Endodermal cell (in vitro differentiated cells): ENCODE measurements at regions not wholly inside any gene's neighbourhood (a gene's known extent, or its start where the extent isn't known, plus 50 kb on each side); places are given as distances from the start of the nearest gene placed in this dataset.

Experiments
- DNase-seq: peaks from one replicate; pipeline ENCODE4 v3.0.0-alpha.2; 2017
- H3K27ac ChIP-seq: 2 replicates; pipeline ENCODE4 v1.5.1; 2013; ENCODE audit warnings: mild to moderate bottlenecking, low read depth, low read length, moderate library complexity
- H3K27me3 ChIP-seq: 2 replicates; pipeline ENCODE4 v1.6.1; 2013; ENCODE audit warnings: mild to moderate bottlenecking, low read length, moderate library complexity; ENCODE audit not compliant: insufficient read depth, control insufficient read depth, poor library complexity, severe bottlenecking
- H3K36me3 ChIP-seq: 2 replicates; pipeline ENCODE4 v1.7.0; 2013; ENCODE audit warnings: mild to moderate bottlenecking, low read length, moderate library complexity; ENCODE audit not compliant: control insufficient read depth, insufficient read depth
- H3K4me1 ChIP-seq: one replicate; pipeline ENCODE4 v1.7.0; 2013; ENCODE audit warnings: low read length; ENCODE audit not compliant: control insufficient read depth, insufficient read depth
- H3K4me3 ChIP-seq: 2 replicates; pipeline ENCODE4 v1.5.1; 2013; ENCODE audit warnings: mild to moderate bottlenecking, low read length, moderate library complexity
- H3K9ac ChIP-seq: 2 replicates; pipeline ENCODE4 v1.6.1; 2013; ENCODE audit warnings: mild to moderate bottlenecking, low read length, moderate library complexity; ENCODE audit not compliant: poor library complexity, severe bottlenecking; ENCODE audit errors: extremely low read depth
- H3K9me3 ChIP-seq: 2 replicates; pipeline ENCODE4 v1.6.1; 2013; ENCODE audit warnings: mild to moderate bottlenecking, low read length, moderate library complexity; ENCODE audit not compliant: control insufficient read depth
- H3K27ac Mint-ChIP-seq: 2 replicates; pipeline ENCODE4 v1.8.0; 2020; ENCODE audit warnings: mixed read lengths
- H3K27me3 Mint-ChIP-seq: 2 replicates; pipeline ENCODE4 v1.8.0; 2021; ENCODE audit warnings: mild to moderate bottlenecking, mixed read lengths; ENCODE audit not compliant: insufficient read depth
- H3K36me3 Mint-ChIP-seq: 2 replicates; pipeline ENCODE4 v1.8.0; 2020; ENCODE audit warnings: low read depth, mixed read lengths
- H3K4me1 Mint-ChIP-seq: 2 replicates; pipeline ENCODE4 v1.8.0; 2020; ENCODE audit warnings: mixed read lengths
- H3K4me3 Mint-ChIP-seq: 2 replicates; pipeline ENCODE4 v1.8.0; 2020; ENCODE audit warnings: mild to moderate bottlenecking, moderate library complexity, mixed read lengths
- H3K9me3 Mint-ChIP-seq: 2 replicates; pipeline ENCODE4 v1.8.0; 2020; ENCODE audit warnings: mild to moderate bottlenecking, mixed read lengths
- CTCF ChIP-seq: fragments of 200-600 bp; sonication (generic); conservative IDR thresholded peaks from 2 replicates; pipeline ENCODE4 v1.5.0; 2021; ENCODE audit warnings: antibody characterized with exemption, mild to moderate bottlenecking
- WGBS, 2 experiments: methylation state at CpG; one replicate each; pipeline versions ENCODE4 v1.1.5 to v1.1.7; 2013; ENCODE audit warnings: missing lambda C conversion rate in 2 of 2, mixed read lengths in 1 of 2; ENCODE audit not compliant: insufficient coverage in 1 of 2, insufficient read length in 1 of 2; 5-methylcytosine and 5-hydroxymethylcytosine counted together

- Mint-ChIP-seq H3K9me3 (no peaks in the 10 kb centered on the region), H3K36me3 (no peaks in the 10 kb centered on the region), H3K4me3 (no peak overlapping the region), H3K27ac (no peak overlapping the region), H3K4me1 (peaks cover 6% of the 10 kb centered on the region), H3K27me3 (no peaks in the 10 kb centered on the region)
- Histone ChIP-seq H3K27me3 (no peaks in the 10 kb centered on the region), H3K27ac (no peak overlapping the region), H3K9ac (no peak overlapping the region), H3K4me3 (no peak overlapping the region), H3K9me3 (no peaks in the 10 kb centered on the region), H3K36me3 (no peaks in the 10 kb centered on the region), H3K4me1 (no peaks in the 10 kb centered on the region)
- WGBS, 2 experiments, result 95 to 100% methylated on average over 1 to 2 of the region's 2 CpGs
- no peak for DNase-seq
- TF ChIP-seq CTCF, result no peak
Measured at GRCh38 chr6:23705697-23706096, 420.3 kb upstream of the NRSN1 start.

DNA sequence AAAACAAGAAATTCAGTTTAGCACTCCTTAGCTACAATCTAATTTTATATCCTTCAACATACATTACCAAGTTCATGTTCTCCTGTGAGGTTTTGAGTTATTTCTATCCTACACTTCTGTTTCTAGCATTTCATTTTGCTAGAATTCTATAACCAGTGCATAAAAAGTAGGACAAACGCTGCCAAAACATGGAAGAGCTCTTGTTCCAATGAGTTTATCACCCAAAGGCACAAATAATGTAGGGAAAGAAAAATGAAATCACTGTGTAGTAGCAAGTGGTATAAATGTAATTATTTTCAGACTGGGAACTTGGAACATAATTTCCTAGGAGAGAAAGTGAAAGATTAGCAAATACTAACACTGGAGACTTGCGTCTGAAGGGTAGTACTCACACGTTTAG is 413.3 kb upstream of the NRSN1 start:
- Mint-ChIP-seq H3K4me1 (peaks cover 8% of the 10 kb centered on the region), H3K9me3 (no peaks in the 10 kb centered on the region), H3K27me3 (peaks cover 4% of the 10 kb centered on the region), H3K27ac (no peak overlapping the region), H3K4me3 (no peak overlapping the region), H3K36me3 (no peaks in the 10 kb centered on the region)
- no peak overlapping the region for H3K27ac ChIP-seq
- no peak overlapping the region for H3K4me3 ChIP-seq
- H3K27me3 ChIP-seq, result no peaks in the 10 kb centered on the region
- WGBS, 2 experiments, result 91 to 94% methylated on average over 3 of the region's 3 CpGs
- no peak overlapping the region for H3K9ac ChIP-seq
- H3K9me3 ChIP-seq, result no peaks in the 10 kb centered on the region
- no peak for TF ChIP-seq CTCF
- DNase-seq, result no peak
- no peaks in the 10 kb centered on the region for H3K36me3 ChIP-seq
- no peaks in the 10 kb centered on the region for H3K4me1 ChIP-seq

GRCh38 chr6:23713211-23713610 is 412.8 kb upstream of the NRSN1 start:
- WGBS, 2 experiments, result 89% methylated on average over 1 of the region's 1 CpG; no CpG with 5 or more reads in 1 of the 2 experiments
- Mint-ChIP-seq H3K9me3 (no peaks in the 10 kb centered on the region), H3K4me1 (peaks cover 8% of the 10 kb centered on the region), H3K27ac (no peak overlapping the region), H3K4me3 (no peak overlapping the region), H3K36me3 (no peaks in the 10 kb centered on the region), H3K27me3 (peaks cover 4% of the 10 kb centered on the region)
- TF ChIP-seq CTCF, result no peak
- H3K27me3 ChIP-seq, result no peaks in the 10 kb centered on the region
- no peak overlapping the region for H3K27ac ChIP-seq
- H3K9ac ChIP-seq, result no peak overlapping the region
- no peaks in the 10 kb centered on the region for H3K36me3 ChIP-seq
- no peak overlapping the region for H3K4me3 ChIP-seq
- H3K4me1 ChIP-seq, result no peaks in the 10 kb centered on the region
- H3K9me3 ChIP-seq, result no peaks in the 10 kb centered on the region
- no peak for DNase-seq
